Lower lobe of right lung (tissue), 2 donors: ENCODE measurements at regions not wholly inside any gene's neighbourhood (a gene's known extent, or its start where the extent isn't known, plus 50 kb on each side); places are given as distances from the start of the nearest gene placed in this dataset.

Source experiments
- ATAC-seq, 2 donors: fragments of 200-7000 bp; cut with Tn5 transposase; one replicate each; pipeline ENCODE4 v1.9.1; 2020 to 2022; ENCODE audit warnings: mild to moderate bottlenecking in 2 of 2, moderate library complexity in 2 of 2
- DNase-seq: peaks from one replicate; pipeline ENCODE4 v3.0.0-alpha.2; 2020
- H3K27ac ChIP-seq: fragments of 200-600 bp; one replicate; pipeline ENCODE4 v1.8.0; 2022
- H3K27me3 ChIP-seq: fragments of 200-600 bp; one replicate; pipeline ENCODE4 v1.8.0; 2022; ENCODE audit warnings: low read depth
- H3K36me3 ChIP-seq: fragments of 200-600 bp; one replicate; pipeline ENCODE4 v1.8.0; 2022; ENCODE audit warnings: mild to moderate bottlenecking
- H3K4me1 ChIP-seq: fragments of 200-600 bp; one replicate; pipeline ENCODE4 v1.8.0; 2022
- H3K4me3 ChIP-seq: fragments of 200-600 bp; one replicate; pipeline ENCODE4 v1.8.0; 2022; ENCODE audit warnings: mild to moderate bottlenecking
- H3K9me3 ChIP-seq: fragments of 200-600 bp; one replicate; pipeline ENCODE4 v1.8.0; 2022
- intact Hi-C: fragments of 100-400 bp; cut with DNase I; formaldehyde crosslinking; loops from one replicate; pipeline ENCODE4 v1.11.0; 2022
- TF ChIP-seq, protein P1 (sequence below): fragments of 200-600 bp; IDR thresholded peaks from one replicate; pipeline ENCODE4 v1.8.0; 2022; ENCODE audit warnings: antibody characterized with exemption, mild to moderate bottlenecking
- donor health status: DM: no; HTN: yes; CAD: no; lungs with severe emphysema.

DNA sequence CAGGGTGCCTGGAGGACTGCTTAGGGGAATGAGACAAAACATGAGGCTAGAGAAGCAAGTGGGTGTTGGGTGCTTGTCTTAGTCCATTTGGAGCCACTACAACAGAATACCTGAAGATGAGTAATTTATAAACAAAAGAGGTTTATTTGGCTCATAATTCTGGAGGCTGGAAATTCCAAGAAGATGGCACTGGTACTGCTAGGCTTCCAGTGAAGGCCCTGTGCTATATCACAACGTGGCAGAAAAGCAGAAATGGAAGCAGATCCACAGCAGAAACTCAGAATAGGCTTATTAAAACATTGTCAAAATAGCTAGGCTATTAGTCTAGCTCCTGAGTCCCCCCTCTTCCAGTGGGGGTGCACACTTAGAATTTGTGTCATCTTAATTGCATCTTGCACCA lies 701.7 kb downstream of the RWDD3 start:
- H3K4me1 ChIP-seq: no peaks in the 10 kb centered on the region
- no peak overlapping the region for H3K4me3 ChIP-seq
- H3K36me3 ChIP-seq: no peaks in the 10 kb centered on the region
- TF ChIP-seq, protein P1, sequence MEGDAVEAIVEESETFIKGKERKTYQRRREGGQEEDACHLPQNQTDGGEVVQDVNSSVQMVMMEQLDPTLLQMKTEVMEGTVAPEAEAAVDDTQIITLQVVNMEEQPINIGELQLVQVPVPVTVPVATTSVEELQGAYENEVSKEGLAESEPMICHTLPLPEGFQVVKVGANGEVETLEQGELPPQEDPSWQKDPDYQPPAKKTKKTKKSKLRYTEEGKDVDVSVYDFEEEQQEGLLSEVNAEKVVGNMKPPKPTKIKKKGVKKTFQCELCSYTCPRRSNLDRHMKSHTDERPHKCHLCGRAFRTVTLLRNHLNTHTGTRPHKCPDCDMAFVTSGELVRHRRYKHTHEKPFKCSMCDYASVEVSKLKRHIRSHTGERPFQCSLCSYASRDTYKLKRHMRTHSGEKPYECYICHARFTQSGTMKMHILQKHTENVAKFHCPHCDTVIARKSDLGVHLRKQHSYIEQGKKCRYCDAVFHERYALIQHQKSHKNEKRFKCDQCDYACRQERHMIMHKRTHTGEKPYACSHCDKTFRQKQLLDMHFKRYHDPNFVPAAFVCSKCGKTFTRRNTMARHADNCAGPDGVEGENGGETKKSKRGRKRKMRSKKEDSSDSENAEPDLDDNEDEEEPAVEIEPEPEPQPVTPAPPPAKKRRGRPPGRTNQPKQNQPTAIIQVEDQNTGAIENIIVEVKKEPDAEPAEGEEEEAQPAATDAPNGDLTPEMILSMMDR: no peak
- H3K27me3 ChIP-seq: no peaks in the 10 kb centered on the region
- DNase-seq: no peak
- intact Hi-C loops: no loop called here
- no peak for ATAC-seq
- no peak overlapping the region for H3K27ac ChIP-seq
- H3K9me3 ChIP-seq: no peaks in the 10 kb centered on the region

DNA sequence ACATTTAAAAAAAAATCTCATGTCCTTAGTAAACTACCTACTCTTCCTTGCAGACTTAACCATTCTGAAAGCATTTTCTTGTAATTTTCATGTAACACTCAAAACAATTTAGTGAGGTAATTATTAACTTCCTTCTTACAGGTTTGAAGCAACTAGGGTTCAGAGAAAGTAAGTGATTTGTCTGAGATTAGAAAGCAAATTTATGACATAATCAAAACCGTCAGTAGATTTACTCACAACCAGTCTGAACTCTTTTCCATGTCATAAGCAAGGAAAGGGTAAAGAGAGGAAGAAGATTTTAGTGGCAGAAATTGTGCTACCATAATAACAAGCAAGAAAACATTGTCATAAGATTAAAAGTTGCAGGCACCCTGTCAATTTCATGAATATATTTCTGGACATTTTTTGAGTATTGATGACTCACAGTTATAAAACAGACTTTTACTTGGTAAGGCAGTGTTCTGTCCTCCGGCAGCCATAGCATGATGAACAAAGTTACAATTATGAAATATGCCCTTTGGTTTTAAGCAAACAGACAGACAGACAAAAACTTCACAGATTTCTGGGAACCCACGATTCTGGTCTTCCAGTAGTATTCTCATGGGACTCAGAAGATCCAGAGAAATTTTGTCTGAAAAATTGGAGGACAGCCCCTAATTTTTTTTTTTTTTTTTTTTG lies 707.2 kb downstream of the RWDD3 start:
- H3K4me3 ChIP-seq: no peak overlapping the region
- H3K4me1 ChIP-seq: no peaks in the 10 kb centered on the region
- no peak for ATAC-seq
- no peaks in the 10 kb centered on the region for H3K36me3 ChIP-seq
- H3K27ac ChIP-seq: no peak overlapping the region
- no peak for DNase-seq
- H3K27me3 ChIP-seq: no peaks in the 10 kb centered on the region
- TF ChIP-seq, protein P1: no peak
- no peaks in the 10 kb centered on the region for H3K9me3 ChIP-seq
- intact Hi-C loops: no loop called here

GRCh38 chr1:95948023-95948422 lies 714.0 kb downstream of the RWDD3 start:
- TF ChIP-seq, protein P1: no peak
- Histone ChIP-seq H3K27ac (no peak overlapping the region), H3K9me3 (no peaks in the 10 kb centered on the region), H3K27me3 (no peaks in the 10 kb centered on the region), H3K4me1 (no peaks in the 10 kb centered on the region), H3K36me3 (no peaks in the 10 kb centered on the region), H3K4me3 (no peak overlapping the region)
- ATAC-seq (no peak), DNase-seq (no peak)
- intact Hi-C loops: no loop called here

GRCh38 chr1:95951371-95952102 lies 717.5 kb downstream of the RWDD3 start:
- Histone ChIP-seq H3K9me3 (no peaks in the 10 kb centered on the region), H3K27ac (no peak overlapping the region), H3K4me1 (no peaks in the 10 kb centered on the region), H3K36me3 (no peaks in the 10 kb centered on the region), H3K27me3 (no peaks in the 10 kb centered on the region), H3K4me3 (no peak overlapping the region)
- intact Hi-C loops: no loop called here
- DNase-seq: no peak
- ATAC-seq: no peak
- TF ChIP-seq, protein P1: no peak

DNA sequence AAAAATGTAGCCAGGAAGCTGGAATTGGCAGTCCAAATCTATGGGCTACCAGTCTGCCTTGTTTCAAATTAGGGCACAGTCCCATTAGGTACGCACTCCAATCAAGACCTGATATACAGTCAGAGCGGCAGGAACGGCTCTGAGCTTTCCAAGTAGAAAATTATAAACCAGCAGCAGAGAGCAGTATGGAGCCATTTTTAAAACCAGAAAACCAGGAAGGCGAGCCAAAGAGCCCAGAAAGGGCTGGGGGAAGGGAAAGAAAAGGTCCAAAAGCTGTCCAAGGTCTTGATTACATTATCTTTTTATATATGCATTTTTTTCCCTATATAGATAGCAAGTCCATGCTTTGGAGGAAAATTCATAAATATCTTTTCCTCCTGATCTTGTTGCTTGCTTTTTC lies 719.0 kb downstream of the RWDD3 start:
- H3K27me3 ChIP-seq: no peaks in the 10 kb centered on the region
- H3K4me1 ChIP-seq: no peaks in the 10 kb centered on the region
- intact Hi-C loops: no loop called here
- H3K36me3 ChIP-seq: no peaks in the 10 kb centered on the region
- ATAC-seq (peak; percentile 35 to 55), DNase-seq (no peak)
- no peak overlapping the region for H3K4me3 ChIP-seq
- no peak overlapping the region for H3K27ac ChIP-seq
- H3K9me3 ChIP-seq: no peaks in the 10 kb centered on the region
- TF ChIP-seq, protein P1: no peak
